OCI-M2 (cell line): ENCODE measurements at regions not wholly inside any gene's neighbourhood (a gene's known extent, or its start where the extent isn't known, plus 50 kb on each side); places are given as distances from the start of the nearest gene placed in this dataset.

Experiments used
- DNase-seq: peaks from one replicate; lab custom pipeline; 2025; ENCODE audit not compliant: unreplicated experiment; lab: John Stamatoyannopoulos, UW

GRCh38 chr5:56625541-56625940 is 189.8 kb upstream of the MAP3K1 start:
- no peak for DNase-seq

- no peak for DNase-seq
These were observed 190.6 kb upstream of the MAP3K1 start for GRCh38 chr5:56624751-56625150.

GRCh38 chr5:56622141-56622540 is 193.2 kb upstream of the MAP3K1 start:
- DNase-seq = no peak

DNA sequence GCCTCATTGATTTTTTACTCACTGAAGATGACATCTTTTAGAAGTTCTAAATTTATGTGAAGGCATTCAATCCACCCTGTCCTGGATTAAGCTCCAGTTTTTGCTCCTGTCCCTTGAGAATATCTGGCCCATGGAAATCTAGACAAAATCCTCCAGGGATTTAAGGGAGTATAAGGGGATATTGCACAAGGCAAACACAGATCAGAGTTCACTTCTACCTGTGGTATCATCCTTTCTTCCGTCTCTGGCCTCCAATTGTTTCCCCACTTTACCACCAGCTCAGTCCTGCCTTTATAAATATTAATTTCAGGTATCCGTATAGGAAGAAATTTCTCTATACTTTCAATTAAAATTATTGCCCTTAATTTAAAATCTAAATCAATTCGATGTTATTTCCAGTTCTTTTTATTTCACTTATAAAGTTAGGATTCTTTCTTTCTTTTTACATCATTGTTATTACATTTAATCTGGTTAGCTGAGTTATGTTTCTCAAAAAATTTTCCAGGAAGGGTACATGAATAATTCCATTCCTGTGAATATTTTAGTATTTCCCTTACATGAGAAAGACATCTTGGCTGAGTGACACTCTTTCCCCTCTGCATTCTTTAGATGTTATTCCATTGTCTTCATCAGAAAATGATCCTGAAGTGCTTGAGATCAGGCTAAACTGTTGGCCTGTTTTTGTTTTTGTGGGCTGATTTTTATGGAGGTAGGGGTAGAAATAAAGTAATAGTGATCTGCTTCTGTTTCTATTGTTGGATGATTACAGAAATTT is 194.3 kb upstream of the MAP3K1 start:
- DNase-seq = no peak

DNA sequence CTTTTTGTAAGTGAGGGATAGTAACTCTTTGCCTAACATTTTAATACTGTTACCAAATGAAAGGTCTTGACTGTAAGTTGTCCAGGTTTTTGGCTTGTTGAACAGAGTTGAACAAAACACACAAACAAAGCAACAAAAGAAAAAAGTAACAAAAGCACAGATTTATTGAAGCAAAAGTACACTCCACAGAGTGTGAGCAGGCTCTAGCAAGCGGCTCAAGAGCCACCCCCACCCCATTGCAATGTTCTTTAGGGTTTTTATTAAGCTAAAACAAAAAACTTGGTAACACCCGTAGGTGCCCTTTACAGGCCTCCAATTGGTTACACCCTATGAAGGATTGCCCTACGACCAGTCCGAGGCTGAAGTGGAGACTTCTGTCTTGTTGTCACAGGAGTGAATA is 197.4 kb upstream of the MAP3K1 start:
- DNase-seq = no peak

- no peak for DNase-seq
These were observed 198.7 kb upstream of the MAP3K1 start for GRCh38 chr5:56616454-56617160.

DNA sequence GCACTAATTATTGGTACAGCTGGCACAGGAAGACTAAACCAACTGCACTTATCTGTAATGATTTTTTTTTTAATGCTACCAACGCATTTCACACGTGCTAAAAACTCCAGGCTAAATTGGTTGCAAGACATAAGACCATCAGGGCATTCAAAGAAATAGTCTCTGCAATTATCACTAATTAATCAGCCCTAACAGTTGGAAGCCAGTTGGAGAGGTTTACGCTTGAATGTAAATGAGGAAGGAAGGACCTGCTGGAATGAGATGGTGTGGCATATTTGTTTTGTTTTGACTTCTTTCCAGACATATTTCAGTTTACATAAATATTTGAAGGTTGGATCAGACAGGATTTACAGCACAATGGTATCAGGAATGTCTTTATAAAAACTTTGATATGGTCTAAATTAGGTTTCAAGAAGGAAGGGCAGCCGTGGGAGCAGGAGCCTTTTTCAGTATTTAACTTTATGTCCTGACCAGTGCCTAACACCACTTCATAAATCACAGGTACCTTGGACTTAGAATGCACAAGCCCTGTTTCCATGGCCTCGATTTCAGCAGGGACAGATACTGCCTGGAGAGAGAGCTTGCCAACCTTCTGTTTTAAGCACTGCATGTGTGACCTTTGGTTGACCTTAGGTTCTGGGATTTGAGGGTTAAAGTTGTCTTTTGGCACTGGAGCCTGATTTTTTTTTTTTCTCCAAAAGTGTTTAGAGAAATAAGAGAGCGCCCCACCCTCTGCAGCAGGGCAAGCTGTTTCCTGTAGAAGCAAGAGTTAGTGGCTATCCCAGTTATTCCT is 199.8 kb upstream of the MAP3K1 start:
- DNase-seq = no peak

DNA sequence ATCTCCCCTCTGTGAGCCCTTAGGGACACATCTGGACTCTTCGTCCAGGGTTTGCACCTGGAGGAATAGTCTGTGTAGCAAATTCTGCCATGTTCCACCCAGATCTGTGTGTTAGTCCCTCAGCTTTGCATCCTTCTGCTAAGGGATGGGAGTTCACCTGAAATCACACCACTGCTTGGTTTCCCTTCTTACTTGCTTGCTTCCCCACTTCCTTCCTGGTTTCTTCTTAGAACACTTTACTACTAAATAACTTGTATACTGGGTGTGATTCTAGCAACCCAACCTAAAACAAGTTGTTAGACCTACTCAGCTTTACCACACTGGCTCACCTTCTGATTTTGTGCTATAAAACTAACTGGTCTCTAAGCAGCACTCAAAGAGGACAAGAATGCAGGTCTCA is 202.6 kb upstream of the MAP3K1 start:
- DNase-seq = no peak

DNA sequence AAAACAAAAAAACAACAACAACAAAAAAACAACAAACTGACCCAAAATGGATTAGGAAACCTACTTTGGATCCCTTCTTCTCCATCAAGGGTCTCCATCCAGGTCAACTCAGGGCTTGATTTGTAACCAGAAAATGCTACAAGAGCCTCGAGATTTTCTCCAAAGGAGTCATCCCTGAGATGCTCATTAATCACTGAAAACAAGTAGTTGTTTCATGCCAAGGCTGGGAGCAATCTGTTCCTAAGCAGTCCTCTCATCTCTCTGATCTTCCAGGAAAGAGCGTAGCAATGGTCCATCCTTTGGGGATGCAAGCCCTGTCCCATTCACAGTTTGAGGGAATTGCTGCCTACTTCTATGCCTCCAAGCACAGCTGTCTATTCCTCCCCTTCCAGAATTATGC is 203.0 kb upstream of the MAP3K1 start:
- no peak for DNase-seq

DNA sequence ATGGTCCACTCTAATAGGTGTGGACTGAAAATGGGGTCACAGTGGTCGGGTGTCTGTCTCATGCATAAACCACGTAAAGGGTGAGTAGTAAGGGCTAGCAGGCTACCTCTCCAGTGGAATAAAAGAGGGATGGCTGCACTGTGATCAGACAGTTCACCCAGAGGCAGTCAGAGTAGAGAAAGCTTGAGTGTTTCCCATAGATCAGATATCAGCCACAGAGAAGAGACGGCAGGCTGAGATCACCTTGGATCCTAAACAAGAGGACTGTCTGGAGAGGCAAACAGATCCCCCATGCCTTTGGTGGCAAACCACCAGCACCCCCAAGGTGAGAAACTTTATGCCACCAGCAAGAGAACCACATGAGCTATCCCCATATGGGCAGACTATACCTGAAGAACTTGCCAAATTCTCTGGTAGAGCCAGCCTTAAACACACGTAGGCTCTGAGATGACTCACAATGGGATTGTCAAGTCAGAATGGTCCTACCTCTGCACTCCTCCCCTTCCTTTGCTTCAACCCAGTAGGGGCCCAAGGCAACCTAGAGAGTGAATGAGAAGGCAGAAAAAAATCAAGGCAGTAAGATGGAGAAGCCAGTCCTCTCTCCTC is 205.2 kb upstream of the MAP3K1 start:
- DNase-seq = no peak

DNA sequence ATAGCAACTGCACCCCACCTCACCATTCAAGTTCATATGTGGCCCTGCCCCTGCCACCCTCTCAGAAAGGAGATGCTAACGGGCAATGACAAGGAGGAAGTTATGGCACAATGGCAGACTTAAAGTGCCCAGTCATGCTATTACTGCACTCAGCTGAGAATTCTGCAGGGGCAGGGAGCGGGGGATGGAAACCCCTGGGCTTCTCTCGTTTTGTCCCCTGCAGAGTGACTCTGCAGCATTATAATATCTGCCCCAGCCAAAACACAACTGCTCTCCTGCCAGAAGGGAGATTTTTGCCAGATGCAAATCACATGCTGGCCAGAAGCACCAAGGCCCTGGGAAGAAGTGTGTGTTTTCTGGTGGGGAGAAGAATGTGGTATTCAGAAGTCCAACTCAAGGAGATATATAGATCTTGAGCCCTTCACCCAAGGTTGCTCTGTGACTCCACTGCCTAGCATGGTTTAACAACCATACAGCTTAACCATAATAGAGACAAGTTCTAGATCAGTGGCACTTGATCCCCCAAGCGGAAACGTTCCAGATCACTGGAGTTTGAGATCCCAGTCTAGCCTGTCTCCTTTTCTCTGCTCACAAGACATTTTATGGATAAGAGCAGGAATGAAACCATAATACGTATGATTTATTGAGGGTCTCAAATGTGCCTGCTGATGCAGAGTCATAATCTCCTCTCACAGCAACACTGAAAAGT is 207.0 kb upstream of the MAP3K1 start:
- DNase-seq = no peak

DNA sequence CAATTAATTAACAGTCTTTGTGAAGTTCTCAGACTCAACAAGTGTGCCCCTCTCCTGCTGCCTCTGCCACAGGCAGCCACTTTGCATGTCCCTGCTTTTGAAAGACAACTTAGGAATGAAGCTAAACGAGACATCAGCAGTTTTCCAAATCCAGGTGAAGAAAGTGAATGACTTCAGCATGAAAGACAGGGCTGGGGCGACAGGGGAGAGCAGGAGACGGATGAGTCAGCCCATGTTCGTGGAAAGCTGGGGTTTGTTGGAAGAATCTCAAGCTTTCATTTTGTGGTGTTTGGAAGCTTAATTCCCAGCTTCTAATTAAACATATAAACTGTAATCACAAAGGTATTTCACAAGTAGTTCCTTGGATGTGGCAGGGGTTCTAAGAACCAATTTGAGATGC is 207.8 kb upstream of the MAP3K1 start:
- DNase-seq = no peak

DNA sequence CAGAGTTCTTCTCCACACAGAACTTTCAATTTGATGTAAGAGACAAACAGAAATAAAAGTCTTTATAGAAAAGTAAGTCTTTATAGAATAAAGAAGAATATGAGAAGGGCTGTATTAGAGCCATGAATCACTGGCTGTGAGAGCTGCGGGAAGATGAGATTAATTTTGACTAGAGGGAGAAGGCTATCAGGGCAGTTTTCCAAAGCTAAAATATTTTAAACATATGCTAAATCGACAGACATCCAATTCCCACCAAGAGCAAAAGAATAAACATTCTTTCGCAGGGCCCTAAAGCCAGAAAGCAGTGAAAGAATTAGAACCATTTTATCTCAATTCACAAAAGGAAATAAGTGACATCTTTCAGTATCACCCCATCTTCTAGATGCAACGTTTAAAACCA is 208.3 kb upstream of the MAP3K1 start:
- no peak for DNase-seq

DNA sequence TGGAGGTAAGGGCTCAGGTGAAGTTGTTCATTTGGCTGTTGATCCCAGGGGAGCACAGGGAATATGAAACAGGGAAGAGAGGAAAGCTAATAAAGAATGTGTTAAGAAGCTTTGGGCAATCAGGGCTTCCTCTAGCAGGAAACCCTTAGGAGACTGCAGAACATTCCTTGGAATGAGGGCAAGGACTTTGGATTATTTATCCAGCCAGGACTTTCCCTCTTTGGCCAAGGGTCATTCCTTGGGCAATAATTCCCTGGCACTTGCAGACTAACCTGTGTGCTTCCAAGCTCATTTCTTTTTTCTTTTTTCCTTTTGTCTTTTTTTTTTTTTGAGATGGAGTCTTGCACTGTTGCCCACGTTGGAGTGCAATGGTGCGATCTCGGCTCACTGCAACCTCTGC is 209.2 kb upstream of the MAP3K1 start:
- no peak for DNase-seq

- DNase-seq = no peak
These were observed 210.1 kb upstream of the MAP3K1 start for GRCh38 chr5:56605231-56605630.

DNA sequence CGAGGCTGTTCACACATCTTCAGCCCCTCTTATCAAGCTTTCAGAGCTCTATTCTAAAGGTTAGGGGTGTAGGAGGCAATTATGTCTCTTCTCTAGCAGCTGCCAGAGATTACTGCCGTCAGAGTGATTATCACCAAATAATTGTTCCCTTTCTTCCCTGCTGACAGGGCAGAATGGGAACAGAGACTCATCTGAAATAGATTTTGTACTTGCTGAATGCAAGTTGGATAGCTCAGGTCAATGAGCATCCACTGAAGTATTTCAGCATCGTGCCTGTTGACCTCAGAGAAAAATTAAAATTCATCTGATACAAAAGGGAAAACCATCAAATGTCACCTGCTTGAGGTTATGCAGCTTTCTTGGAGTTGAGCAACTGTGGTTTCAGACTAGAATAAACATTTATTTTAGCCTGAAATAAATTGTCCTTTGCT is 213.7 kb upstream of the MAP3K1 start:
- no peak for DNase-seq

GRCh38 chr5:56598941-56599340 is 216.4 kb upstream of the MAP3K1 start:
- DNase-seq = no peak

GRCh38 chr5:56596155-56596554 is 219.2 kb upstream of the MAP3K1 start:
- no peak for DNase-seq

DNA sequence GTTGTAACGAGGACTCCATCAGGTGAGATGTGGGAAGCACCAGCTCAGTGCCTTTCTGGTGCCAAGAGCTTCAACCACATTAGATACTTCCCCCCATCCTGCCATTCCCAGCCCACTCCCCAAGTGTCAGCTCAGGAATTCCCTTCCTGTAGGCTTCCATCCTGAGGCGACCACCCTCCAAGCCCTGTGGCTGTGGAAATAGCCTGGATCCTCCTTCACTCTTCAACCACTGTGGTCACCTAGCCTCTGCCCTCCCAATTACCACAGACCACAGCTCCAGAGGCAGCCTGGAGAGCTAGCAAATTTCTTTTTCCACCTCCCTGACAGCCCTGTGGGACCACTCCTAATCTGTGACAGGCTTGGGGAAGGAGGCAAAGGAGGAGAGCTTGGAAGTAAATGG is 219.8 kb upstream of the MAP3K1 start:
- no peak for DNase-seq

DNA sequence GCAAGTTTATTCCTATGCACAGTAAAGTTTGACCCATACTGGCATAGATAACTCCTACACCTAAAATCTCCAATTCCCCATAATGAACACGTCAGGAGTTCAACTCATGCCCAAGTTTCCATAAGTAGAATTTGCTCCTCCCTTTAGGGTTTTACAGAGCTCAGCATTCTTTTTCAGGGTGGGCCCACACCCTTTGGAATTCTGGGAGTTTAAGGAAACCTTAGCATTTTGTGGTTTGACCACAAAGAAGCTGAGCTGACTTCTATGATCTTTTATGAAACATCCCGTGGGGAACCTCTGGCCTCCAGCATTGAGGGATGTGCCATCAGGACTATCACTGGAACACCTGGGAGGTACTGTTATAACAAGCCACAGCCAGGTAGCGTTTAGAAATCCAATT is 220.6 kb upstream of the MAP3K1 start:
- DNase-seq = no peak

- DNase-seq = no peak
These were observed 224.3 kb upstream of the MAP3K1 start for GRCh38 chr5:56591081-56591480.
